ENCODE measurements at regions not wholly inside any gene's neighbourhood (a gene's known extent, or its start where the extent isn't known, plus 50 kb on each side); places are given as distances from the start of the nearest gene placed in this dataset.

DNA sequence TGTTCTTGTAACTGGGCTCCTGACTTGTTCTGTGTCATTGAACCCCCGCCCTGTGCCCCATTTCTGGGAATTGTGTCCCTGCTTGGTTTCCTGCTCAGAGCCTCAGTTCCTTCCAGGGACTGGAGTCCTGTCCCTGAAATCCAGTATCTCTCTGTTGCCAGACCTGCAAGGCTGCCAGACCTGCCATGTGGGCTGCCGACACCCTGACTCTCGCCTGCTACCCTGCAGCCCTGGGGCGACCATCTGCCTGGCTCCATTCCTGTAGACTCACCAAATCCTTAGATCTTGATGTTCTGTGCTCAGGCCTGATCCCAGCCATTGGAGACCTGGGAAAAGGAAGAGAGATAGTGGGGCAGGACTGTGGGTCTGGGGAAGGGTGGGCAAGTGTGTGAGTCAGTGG is 383.3 kb upstream of the PROX1 start:
- TF ChIP-seq, protein P1, sequence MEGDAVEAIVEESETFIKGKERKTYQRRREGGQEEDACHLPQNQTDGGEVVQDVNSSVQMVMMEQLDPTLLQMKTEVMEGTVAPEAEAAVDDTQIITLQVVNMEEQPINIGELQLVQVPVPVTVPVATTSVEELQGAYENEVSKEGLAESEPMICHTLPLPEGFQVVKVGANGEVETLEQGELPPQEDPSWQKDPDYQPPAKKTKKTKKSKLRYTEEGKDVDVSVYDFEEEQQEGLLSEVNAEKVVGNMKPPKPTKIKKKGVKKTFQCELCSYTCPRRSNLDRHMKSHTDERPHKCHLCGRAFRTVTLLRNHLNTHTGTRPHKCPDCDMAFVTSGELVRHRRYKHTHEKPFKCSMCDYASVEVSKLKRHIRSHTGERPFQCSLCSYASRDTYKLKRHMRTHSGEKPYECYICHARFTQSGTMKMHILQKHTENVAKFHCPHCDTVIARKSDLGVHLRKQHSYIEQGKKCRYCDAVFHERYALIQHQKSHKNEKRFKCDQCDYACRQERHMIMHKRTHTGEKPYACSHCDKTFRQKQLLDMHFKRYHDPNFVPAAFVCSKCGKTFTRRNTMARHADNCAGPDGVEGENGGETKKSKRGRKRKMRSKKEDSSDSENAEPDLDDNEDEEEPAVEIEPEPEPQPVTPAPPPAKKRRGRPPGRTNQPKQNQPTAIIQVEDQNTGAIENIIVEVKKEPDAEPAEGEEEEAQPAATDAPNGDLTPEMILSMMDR (IDR thresholded peaks at IDR 0.05; ENCODE audit: low read depth, low read length), result no peak
- no peak overlapping the region for H3K4me3 ChIP-seq (ENCODE audit: low read depth, low read length)
- in situ Hi-C loops (cut with HindIII; ENCODE audit: low sequenced_read_pairs), result no loop called here
- no peak for DNase-seq (ENCODE audit: low read depth, low spot score)

DNA sequence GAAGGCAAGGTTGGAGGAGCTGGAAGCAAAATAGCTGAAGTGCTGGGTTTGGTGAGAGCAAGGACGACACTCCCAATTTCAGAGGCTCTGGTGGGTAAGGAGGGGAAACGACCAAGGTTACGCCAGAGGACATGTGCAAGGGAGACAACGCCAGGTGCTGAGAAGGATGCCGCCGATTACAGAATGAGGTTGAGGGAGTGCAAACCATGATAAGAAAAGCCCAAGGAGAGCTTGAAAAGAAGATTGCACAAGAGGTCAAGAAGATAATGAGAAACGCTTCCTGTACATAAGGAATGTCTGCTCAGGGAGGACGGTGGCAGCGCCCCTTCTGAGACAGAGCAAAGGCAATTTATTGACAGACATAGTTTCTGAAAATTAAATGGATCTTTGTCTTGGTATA is 382.0 kb upstream of the PROX1 start:
- in situ Hi-C loops (cut with HindIII; ENCODE audit: low sequenced_read_pairs), result no loop called here
- no peak for DNase-seq (ENCODE audit: low read depth, low spot score)
- no peak overlapping the region for H3K4me3 ChIP-seq (ENCODE audit: low read depth, low read length)
- TF ChIP-seq, protein P1 (IDR thresholded peaks at IDR 0.05; ENCODE audit: low read depth, low read length), result no peak

DNA sequence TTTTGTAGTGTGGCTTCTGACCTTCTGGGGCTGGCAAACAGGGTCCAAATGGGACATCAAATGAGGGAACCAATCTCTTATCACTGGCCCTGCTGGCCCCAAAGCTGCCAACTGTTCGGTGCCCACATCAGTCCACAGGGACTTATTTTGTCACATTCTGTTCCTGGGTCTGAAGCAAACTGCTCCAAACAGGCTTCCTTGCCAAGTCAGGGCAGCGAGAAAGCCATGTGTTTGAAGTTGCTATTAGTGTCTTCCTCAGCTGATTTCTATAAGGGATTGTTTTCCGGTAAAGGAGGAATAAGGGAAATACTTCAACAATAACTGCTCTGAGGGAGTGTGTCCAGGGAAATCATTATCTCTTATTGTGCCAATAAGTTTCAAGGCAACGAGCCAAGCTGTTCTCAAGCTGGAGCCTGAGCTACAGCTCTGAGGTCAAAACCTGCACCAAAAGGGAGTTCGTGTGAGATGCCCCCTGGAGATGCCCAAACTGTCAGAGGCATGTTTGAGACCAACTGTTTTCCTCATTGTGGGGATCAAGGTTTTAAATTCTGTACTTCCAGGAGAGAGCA is 381.4 kb upstream of the PROX1 start:
- in situ Hi-C loops (cut with HindIII; ENCODE audit: low sequenced_read_pairs), result no loop called here
- no peak for DNase-seq (ENCODE audit: low read depth, low spot score)
- no peak overlapping the region for H3K4me3 ChIP-seq (ENCODE audit: low read depth, low read length)
- TF ChIP-seq, protein P1 (IDR thresholded peaks at IDR 0.05; ENCODE audit: low read depth, low read length), result no peak

DNA sequence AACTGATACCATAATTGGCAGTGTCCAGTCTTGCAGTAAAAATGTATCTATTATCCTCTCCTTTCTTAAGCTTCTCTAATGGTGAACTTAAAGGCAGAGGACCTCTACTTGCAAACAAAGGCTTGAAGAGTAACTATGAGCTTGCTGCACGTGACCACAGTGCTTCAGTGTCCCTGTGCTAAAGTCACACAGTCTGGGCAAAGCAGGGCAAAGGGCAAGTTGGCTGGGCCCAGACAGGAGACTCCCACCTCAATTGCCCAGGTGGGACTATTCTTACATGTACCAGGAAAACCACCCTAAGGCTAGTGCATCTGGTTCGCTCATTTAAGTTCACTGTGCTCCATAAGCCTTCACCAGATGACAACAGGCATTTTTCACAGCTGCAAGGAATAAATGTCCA is 374.2 kb upstream of the PROX1 start:
- no peak overlapping the region for H3K4me3 ChIP-seq (ENCODE audit: low read depth, low read length)
- in situ Hi-C loops (cut with HindIII; ENCODE audit: low sequenced_read_pairs), result no loop called here
- DNase-seq (ENCODE audit: low read depth, low spot score), result no peak
- TF ChIP-seq, protein P1 (IDR thresholded peaks at IDR 0.05; ENCODE audit: low read depth, low read length), result no peak

DNA sequence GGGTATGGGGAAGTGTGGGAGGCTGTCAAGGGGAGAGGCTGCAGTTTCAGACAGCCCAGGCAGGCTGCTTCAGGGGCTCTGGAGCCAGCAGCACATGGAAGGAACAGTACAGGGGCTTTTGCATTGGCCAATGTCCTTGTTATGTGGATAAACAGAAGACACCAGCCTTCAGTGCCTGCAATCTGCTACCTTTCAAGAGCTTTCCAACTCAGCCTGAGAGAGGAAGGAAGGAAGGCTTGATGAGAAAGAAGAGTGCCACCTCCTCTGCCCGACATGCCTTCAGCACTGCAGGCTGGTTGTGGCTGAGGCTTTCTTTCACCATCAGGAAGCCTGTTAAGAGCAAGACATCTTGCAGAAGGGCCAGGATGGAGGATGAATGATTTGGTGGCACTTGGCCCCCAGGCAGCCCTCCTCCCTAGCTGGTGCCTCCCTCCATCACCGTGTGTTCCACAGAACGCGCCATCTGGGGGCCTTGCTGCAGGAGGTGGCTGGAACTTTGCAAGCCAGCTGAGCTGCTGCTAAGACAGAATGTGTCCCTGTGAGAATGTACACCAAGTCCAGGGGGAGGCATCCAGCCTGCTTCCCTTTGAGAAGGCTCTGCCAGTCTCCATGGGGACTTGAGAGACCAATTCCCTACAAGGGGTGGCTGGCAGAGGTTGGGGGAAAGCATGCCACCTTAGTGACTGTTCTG is 372.4 kb upstream of the PROX1 start:
- DNase-seq (ENCODE audit: low read depth, low spot score), result no peak
- H3K4me3 ChIP-seq (ENCODE audit: low read depth, low read length), result no peak overlapping the region
- in situ Hi-C loops (cut with HindIII; ENCODE audit: low sequenced_read_pairs), result no loop called here
- TF ChIP-seq, protein P1 (IDR thresholded peaks at IDR 0.05; ENCODE audit: low read depth, low read length), result no peak

DNA sequence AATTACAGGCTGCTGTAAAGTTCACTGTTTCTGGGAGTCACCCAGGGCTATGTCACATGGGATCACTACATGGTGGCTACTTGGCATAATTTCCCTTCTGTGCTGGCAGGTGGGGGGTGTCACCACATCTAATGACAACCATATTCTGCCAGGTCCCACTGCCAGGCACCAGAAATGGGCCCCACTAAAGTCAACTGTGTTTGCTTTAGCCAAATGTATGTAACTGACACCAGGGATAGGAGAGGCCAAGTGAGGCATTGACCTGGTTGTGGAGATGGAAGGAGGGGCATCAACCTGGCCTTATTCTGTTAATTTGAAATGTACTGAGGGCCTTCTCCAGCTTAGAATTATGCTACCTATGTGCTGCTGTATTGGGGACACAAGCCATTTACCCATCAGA is 370.6 kb upstream of the PROX1 start:
- no peak overlapping the region for H3K4me3 ChIP-seq (ENCODE audit: low read depth, low read length)
- in situ Hi-C loops (cut with HindIII; ENCODE audit: low sequenced_read_pairs), result no loop called here
- TF ChIP-seq, protein P1 (IDR thresholded peaks at IDR 0.05; ENCODE audit: low read depth, low read length), result no peak
- no peak for DNase-seq (ENCODE audit: low read depth, low spot score)
